GM21737 (cell line): ENCODE measurements at regions not wholly inside any gene's neighbourhood (a gene's known extent, or its start where the extent isn't known, plus 50 kb on each side); places are given as distances from the start of the nearest gene placed in this dataset.
A peak's percentile ranks its signal among the peaks of the same experiment; 100 is the strongest.

ENCODE experiments used
- ATAC-seq: cut with Tn5 transposase; IDR thresholded peaks from one replicate; pipeline ENCODE4 v1.9.1; 2021; ENCODE audit warnings: mild to moderate bottlenecking, moderate library complexity; ENCODE audit not compliant: unreplicated experiment

- ATAC-seq, result no peak
Observed at GRCh38 chr4:10998846-10999245, 314.3 kb upstream of the CLNK start.

GRCh38 chr4:10984815-10985214 lies 300.2 kb upstream of the CLNK start:
- ATAC-seq, result no peak

GRCh38 chr4:10983885-10984640 lies 299.5 kb upstream of the CLNK start:
- no peak for ATAC-seq

- ATAC-seq, result no peak
Observed at GRCh38 chr4:10983268-10983667, 298.7 kb upstream of the CLNK start.

GRCh38 chr4:10982305-10982704 lies 297.7 kb upstream of the CLNK start:
- ATAC-seq, result no peak

GRCh38 chr4:10981576-10981975 lies 297.0 kb upstream of the CLNK start:
- no peak for ATAC-seq

GRCh38 chr4:10981096-10981495 lies 296.5 kb upstream of the CLNK start:
- no peak for ATAC-seq

GRCh38 chr4:10979032-10979431 lies 294.5 kb upstream of the CLNK start:
- ATAC-seq, result no peak

GRCh38 chr4:10977534-10977933 lies 293.0 kb upstream of the CLNK start:
- ATAC-seq, result peak; percentile 75

GRCh38 chr4:10974371-10974770 lies 289.8 kb upstream of the CLNK start:
- ATAC-seq, result no peak

- no peak for ATAC-seq
Observed at GRCh38 chr4:10973686-10974085, 289.1 kb upstream of the CLNK start.

GRCh38 chr4:10971800-10972401 lies 287.3 kb upstream of the CLNK start:
- no peak for ATAC-seq

GRCh38 chr4:10965196-10965595 lies 280.6 kb upstream of the CLNK start:
- ATAC-seq, result no peak

- ATAC-seq, result no peak
Observed at GRCh38 chr4:10963958-10964703, 279.6 kb upstream of the CLNK start.

- ATAC-seq, result no peak
Observed at GRCh38 chr4:10963241-10963640, 278.7 kb upstream of the CLNK start.

GRCh38 chr4:10962246-10962645 lies 277.7 kb upstream of the CLNK start:
- no peak for ATAC-seq

GRCh38 chr4:10960389-10960788 lies 275.8 kb upstream of the CLNK start:
- ATAC-seq, result no peak

- no peak for ATAC-seq
Observed at GRCh38 chr4:10959586-10959985, 275.0 kb upstream of the CLNK start.

- ATAC-seq, result no peak
Observed at GRCh38 chr4:10958226-10958856, 273.8 kb upstream of the CLNK start.

GRCh38 chr4:10951306-10951705 lies 266.7 kb upstream of the CLNK start:
- no peak for ATAC-seq

GRCh38 chr4:10949039-10949733 lies 264.6 kb upstream of the CLNK start:
- ATAC-seq, result peak; percentile 52
